HT-29 (cell line): ENCODE measurements at regions not wholly inside any gene's neighbourhood (a gene's known extent, or its start where the extent isn't known, plus 50 kb on each side); places are given as distances from the start of the nearest gene placed in this dataset.
"Not testable (repeated sequence)": the region's sequence is repeated elsewhere in the genome, so short reads cannot be mapped to it uniquely, and the experiment has no call there.

Source experiments
- DNase-seq: peaks from one replicate; pipeline ENCODE4 v3.0.0-alpha.2; 2015; ENCODE audit warnings: low spot score

DNA sequence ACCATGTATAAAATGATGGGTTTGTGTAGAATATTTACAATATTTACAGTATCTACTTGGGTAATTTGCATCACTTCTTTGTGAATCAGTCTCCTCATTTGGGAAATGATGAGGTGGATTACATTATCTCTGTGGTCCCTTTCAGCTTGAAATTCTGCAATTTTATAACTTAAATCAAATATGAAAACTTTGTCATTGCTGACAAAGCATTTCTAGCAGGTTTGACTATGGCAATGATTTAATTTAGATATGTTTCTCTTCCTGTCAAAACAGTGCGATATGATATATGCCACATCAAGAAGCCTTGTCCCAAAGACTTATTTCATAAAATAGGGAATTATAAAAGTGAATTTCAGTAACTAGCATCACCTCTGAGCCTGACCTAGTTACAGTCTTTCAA is 315.8 kb upstream of the MEIS2 start:
- DNase-seq: no peak

DNA sequence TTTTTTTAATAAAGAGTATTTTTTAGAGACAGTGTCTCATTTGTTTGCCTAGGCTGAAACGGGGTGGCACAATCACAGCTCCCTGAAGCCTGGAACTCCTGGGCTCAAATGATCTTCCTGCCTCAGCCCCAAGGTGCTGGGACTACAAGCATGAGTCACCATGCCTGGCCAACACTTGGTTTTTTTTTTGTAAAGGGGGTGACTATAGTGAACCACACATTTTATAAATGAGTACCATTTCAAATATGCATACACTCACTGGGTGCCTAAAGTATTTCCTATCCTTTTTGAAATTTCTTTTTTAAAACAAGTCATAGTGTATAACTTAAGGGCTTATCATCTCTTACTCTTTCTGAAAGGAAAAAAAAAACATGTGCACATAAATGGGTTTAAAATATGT is 325.2 kb upstream of the MEIS2 start:
- DNase-seq: no peak

- not testable (repeated sequence) for DNase-seq
Observed at GRCh38 chr15:37427393-37427792, 327.0 kb upstream of the MEIS2 start.

DNA sequence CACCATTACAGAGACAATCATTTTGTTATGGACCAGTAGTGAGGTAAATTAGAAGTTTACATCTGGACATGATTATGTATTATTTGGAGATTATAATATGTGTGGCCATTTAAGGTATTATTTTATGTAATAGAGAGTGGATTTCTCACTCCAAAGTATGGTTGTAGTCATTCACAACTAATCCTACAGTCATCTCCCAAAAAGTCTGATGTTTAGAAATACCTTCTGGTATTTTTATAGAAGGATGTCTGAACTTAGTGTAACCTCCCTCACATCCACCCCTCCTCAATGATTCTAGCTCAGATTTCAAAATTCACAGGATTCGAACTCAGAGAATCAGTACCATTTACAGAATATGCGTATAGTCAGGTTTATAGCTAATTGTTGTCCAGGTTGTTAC is 346.6 kb upstream of the MEIS2 start:
- DNase-seq: no peak

DNA sequence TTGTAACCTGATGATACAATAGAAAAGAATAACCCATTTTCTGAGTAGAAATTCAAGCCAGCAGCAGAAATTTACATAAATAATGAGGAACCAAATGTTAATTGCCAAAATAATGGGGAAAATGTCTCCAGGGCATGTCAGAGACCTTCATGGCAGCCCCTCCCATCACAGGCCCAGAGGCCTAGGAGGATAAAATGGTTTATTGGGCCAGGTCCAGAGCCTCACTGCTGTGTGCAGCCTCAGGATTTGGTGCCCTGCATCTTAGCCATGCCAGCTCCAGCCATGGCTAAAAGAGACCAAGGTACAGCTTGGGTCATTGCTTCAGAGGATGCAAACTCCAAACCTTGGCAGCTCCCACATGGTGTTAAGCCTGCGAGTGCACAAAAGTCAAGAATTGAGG is 352.1 kb upstream of the MEIS2 start:
- DNase-seq: no peak

GRCh38 chr15:37480482-37480881 is 380.1 kb upstream of the MEIS2 start:
- DNase-seq: no peak

- DNase-seq: no peak
Observed at GRCh38 chr15:37481126-37481525, 380.8 kb upstream of the MEIS2 start.

- no peak for DNase-seq
Observed at GRCh38 chr15:37483779-37484178, 383.4 kb upstream of the MEIS2 start.

DNA sequence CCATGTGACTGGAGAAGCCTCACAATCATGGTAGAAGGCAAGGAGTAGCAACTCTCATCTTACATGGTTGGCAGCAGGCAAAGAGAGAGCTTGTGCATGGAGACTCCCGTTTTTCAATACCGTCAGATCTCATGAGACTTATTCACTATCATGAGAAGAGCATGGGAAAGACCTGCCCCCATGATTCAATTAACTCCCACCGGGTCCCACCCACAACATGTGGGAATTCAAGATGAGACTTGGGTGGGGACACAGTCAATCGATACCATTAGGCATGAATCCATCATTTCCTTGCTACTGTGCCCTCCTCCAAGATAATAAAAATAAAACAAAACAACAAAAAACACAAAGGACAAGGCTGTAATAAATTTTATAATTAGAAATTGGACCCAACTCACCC is 384.7 kb upstream of the MEIS2 start:
- no peak for DNase-seq

DNA sequence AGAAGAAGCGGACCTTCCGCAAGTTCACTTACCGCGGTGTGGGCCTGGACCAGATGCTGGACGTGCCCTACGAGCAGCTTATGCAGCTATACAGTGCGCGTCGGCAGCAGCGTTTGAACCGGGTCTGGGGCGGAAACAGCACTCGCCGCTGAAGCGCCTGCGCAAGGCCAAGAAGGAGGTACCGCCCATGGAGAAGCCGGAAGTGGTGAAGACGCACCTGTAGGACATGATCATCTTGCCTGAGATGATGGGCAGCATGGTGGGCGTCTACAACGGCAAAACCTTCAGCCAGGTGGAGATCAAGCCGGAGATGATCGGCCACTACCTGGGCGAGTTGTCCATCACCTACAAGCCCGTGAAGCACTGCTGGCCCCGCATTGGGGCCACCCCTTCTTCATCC is 390.4 kb upstream of the MEIS2 start:
- no peak for DNase-seq

DNA sequence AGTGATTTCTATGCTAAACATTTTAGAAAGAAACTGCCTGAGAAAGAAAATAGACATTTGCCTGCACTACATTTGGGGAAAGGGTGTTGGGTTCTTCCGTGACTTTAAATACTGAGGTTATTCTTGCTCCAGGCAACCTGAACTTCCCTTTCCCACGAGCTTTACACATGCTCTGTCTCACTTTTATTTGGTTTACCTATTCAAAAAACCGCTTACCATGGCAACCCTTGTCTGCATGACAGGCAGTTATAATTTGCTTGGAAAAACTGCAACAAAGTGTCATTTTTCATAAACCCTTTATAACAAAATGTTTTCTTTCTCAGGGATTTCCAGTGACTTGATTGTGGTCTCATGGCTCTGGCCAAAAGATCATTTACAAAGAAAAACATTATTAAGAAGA is 416.3 kb upstream of the MEIS2 start:
- no peak for DNase-seq

DNA sequence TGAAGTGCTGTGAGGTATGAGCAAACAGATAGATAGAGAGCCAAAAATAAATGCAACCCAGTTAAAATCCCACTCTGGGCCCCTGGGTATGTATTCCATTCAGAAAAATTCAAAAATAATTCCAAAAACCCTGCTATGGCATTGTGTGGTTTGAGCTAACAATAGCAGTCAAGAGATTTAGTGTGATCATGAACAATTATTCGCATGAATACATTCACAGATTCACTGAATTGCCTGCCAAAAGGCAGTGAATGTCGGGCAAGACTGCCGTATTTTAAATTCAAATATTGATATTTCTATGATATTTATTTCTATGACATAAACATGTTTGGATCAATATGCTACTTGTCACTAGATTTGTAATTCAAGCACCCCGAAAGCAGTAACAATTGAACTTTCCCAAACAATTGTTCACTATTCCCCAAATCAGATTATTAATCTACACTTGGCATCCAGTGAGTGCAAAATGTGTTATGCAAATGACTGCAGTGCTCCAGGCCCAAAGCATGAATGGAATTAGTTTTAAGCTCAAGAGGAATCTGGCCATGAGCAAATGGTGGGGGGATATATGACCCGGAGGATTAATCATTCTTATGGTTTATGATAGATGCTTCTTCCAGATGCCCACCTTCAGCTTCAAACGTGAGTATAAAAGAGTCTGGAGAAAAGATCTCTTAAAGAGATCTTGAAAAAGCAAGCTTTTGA is 417.0 kb upstream of the MEIS2 start:
- no peak for DNase-seq

DNA sequence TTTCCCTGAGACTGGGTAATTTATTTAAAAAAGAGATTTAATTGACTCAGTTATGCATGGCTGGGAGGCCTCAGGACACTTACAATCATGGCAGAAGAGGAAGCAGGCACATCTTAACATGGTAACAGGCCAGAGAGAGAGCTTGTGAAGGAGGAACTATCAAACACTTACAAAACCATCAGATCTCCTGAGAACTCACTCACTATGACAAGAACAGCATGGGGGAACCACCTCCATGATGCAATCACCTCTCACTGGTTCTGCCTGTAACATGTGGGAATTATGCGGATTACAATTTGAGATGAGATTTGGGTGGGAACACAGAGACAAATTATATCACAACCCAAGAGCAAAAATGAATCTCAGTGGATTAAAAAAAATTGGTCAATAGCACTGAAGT is 416.0 kb upstream of the TMCO5A start:
- DNase-seq: no peak

DNA sequence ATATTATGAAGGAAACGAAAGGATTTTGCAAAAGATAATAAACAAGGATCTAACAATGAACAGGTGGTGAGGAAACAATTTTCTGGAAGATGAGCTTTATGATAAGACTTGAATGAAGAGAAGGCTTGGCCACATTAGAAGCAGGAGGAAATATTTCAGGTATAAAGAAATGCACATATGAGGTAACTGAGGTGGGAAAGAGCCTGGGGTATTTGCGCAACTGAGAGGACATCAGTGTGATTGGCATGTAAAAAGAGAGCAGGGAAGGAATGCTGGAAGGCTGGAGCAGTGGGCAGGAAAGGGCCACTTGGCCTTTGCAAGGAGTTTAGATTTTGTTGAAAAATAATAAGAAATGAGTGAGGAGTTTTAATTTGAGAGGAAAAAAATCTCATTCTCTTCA is 414.4 kb upstream of the TMCO5A start:
- no peak for DNase-seq

DNA sequence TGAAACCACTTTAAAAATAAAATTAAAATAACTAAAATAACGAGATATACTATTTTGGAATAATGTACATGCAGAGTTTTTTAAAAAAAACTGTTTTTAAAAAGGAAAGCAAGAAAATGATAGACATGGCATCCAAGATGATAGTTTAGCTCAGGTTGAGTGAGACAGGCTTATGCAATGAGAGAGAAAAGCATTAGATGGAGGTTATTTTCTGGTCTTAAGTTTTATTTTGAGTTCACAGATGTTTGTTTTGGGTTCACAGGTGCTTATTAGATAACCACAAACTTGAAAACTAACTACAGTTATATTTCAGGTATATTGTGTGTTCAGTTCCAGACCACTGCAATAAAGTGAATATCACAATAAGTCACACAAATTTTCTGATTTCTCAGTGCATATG is 413.6 kb upstream of the TMCO5A start:
- no peak for DNase-seq

DNA sequence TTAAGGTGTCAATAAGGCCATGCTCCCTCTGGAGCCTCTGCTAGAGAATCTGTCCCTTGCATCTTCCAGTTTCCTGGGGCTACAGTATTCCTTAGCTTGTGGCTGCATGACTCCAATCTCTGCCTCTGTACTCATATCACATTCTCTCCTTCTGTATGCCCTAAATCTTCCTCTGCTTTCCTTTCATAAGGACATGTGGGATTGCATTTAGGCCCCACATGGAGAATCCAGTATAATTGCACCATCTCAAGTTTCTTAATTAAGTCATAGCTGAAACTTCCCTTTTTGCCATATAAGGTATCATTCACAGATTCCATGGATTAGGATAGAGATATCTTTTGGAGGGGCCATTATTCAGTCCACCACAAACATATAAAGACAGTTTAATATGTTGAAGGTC is 409.8 kb upstream of the TMCO5A start:
- no peak for DNase-seq

- DNase-seq: no peak
Observed at GRCh38 chr15:37528432-37528831, 406.0 kb upstream of the TMCO5A start.

- peak; percentile 36 for DNase-seq
Observed at GRCh38 chr15:37536967-37537605, 397.4 kb upstream of the TMCO5A start.

DNA sequence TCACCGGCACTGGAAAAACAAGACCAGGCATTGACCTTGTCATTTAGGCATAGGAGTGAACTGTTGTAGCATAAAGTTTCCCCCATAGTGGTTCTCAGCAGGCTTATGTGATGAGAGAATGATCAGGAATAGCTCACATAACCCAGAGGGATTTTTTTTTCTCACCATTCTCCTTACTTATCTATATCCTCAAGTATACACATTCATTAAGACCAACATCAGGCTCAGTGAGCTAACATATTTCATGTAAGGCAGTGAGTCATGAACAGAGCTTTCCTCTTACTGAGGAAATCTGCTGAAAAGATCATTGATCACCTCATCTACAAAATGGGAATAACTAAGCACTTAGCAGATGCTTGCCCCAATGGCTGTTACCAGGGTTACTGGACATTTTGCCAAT is 396.6 kb upstream of the TMCO5A start:
- no peak for DNase-seq

GRCh38 chr15:37548116-37548515 is 386.3 kb upstream of the TMCO5A start:
- no peak for DNase-seq

DNA sequence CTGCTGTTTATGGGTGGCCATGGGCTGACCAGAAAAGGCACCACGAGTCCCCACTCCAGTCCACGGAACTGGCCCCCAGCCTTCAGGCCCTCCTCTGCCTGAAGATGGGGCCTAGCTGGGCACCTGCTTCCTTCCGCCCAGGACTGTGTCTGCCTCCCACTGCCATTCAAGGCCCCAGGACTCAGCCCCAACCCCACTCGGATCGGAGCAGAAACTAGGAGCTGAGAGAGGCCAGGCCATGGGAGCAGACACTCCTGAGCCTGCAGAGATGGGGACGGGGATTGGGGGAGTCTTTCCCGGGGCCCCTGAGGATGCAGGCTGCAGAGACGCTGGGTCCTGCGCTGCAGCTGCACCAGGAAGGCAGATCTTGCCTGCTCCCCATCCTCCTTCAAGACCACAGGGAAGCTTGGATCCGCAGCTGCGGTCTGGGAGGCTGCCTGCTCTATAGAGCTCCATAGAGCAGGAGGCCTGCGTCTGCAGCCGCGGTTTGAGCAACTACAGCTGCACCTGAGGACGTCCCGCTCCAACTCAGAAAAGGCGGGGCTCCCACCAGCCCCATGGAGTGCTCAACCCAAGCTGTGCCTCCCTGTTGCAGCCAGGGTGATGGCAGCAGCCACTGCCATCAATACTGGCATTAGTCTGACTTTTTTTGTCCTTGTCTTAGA is 383.9 kb upstream of the TMCO5A start:
- no peak for DNase-seq

GRCh38 chr15:37572401-37572800 is 362.0 kb upstream of the TMCO5A start:
- no peak for DNase-seq

- no peak for DNase-seq
Observed at GRCh38 chr15:37574985-37575384, 359.5 kb upstream of the TMCO5A start.
